ENCODE measurements at regions not wholly inside any gene's neighbourhood (a gene's known extent, or its start where the extent isn't known, plus 50 kb on each side); places are given as distances from the start of the nearest gene placed in this dataset.

GRCh38 chr2:7983912-7984311 is 697.9 kb upstream of the ID2 start:
- Mint-ChIP-seq H3K27ac (no peak overlapping the region), H3K9me3 (peaks cover 2% of the 10 kb centered on the region), H3K4me1 (no peaks in the 10 kb centered on the region), H3K4me3 (no peak overlapping the region), H3K36me3 (ENCODE audit: low read depth) (no peaks in the 10 kb centered on the region), H3K27me3 (peaks cover 3% of the 10 kb centered on the region)
- intact Hi-C loops (cut with micrococcal nuclease), result no loop called here
- POLR2A ChIA-PET, result no interaction called here
- ATAC-seq (ENCODE audit: low read depth), result no peak
- CTCF ChIA-PET, result no interaction called here
- DNase-seq, result no peak
- no peak for TF ChIP-seq CTCF (IDR thresholded peaks at IDR 0.05)

- Mint-ChIP-seq H3K9me3 (peaks cover 2% of the 10 kb centered on the region), H3K27ac (no peak overlapping the region), H3K27me3 (peaks cover 3% of the 10 kb centered on the region), H3K4me1 (no peaks in the 10 kb centered on the region), H3K36me3 (ENCODE audit: low read depth) (no peaks in the 10 kb centered on the region), H3K4me3 (no peak overlapping the region)
- ChIA-PET POLR2A (no interaction called here), CTCF (no interaction called here)
- no peak for ATAC-seq (ENCODE audit: low read depth)
- intact Hi-C loops (cut with micrococcal nuclease), result no loop called here
- DNase-seq, result no peak
- TF ChIP-seq CTCF (IDR thresholded peaks at IDR 0.05), result no peak
Measured at GRCh38 chr2:7984693-7985353, 697.0 kb upstream of the ID2 start.

GRCh38 chr2:7986431-7986830 is 695.4 kb upstream of the ID2 start:
- intact Hi-C loops (cut with micrococcal nuclease), result no loop called here
- DNase-seq (no peak), ATAC-seq (ENCODE audit: low read depth) (no peak)
- H3K4me1 Mint-ChIP-seq, result no peaks in the 10 kb centered on the region
- H3K36me3 Mint-ChIP-seq (ENCODE audit: low read depth), result no peaks in the 10 kb centered on the region
- peaks cover 3% of the 10 kb centered on the region for H3K27me3 Mint-ChIP-seq
- ChIA-PET POLR2A (no interaction called here), CTCF (no interaction called here)
- H3K4me3 Mint-ChIP-seq, result no peak overlapping the region
- no peak overlapping the region for H3K27ac Mint-ChIP-seq
- TF ChIP-seq CTCF (IDR thresholded peaks at IDR 0.05), result no peak
- H3K9me3 Mint-ChIP-seq, result peaks cover 2% of the 10 kb centered on the region

- Mint-ChIP-seq H3K27me3 (peaks cover 3% of the 10 kb centered on the region), H3K36me3 (ENCODE audit: low read depth) (no peaks in the 10 kb centered on the region), H3K27ac (no peak overlapping the region), H3K4me3 (no peak overlapping the region), H3K4me1 (no peaks in the 10 kb centered on the region), H3K9me3 (no peaks in the 10 kb centered on the region)
- no peak for TF ChIP-seq CTCF (IDR thresholded peaks at IDR 0.05)
- ChIA-PET POLR2A (no interaction called here), CTCF (no interaction called here)
- DNase-seq, result no peak
- no peak for ATAC-seq (ENCODE audit: low read depth)
- intact Hi-C loops (cut with micrococcal nuclease), result no loop called here
Measured at GRCh38 chr2:7987992-7988391, 693.9 kb upstream of the ID2 start.

- POLR2A ChIA-PET, result no interaction called here
- H3K4me3 Mint-ChIP-seq, result no peak overlapping the region
Measured at GRCh38 chr2:7988440-7988839, 693.4 kb upstream of the ID2 start.

More at GRCh38 chr2:7988440-7988839, 693.4 kb upstream of the ID2 start:
- Mint-ChIP-seq H3K36me3 (ENCODE audit: low read depth) (no peaks in the 10 kb centered on the region), H3K27ac (no peak overlapping the region), H3K27me3 (peaks cover 3% of the 10 kb centered on the region), H3K4me1 (no peaks in the 10 kb centered on the region), H3K9me3 (no peaks in the 10 kb centered on the region)
- intact Hi-C loops (cut with micrococcal nuclease), result no loop called here
- ATAC-seq (ENCODE audit: low read depth), result no peak
- CTCF ChIA-PET, result no interaction called here
- no peak for TF ChIP-seq CTCF (IDR thresholded peaks at IDR 0.05)
- no peak for DNase-seq

Data from activated B cell treated with CpG ODN at 0.5 μM for 24 hours (primary cell).